ENCODE measurements at regions not wholly inside any gene's neighbourhood (a gene's known extent, or its start where the extent isn't known, plus 50 kb on each side); places are given as distances from the start of the nearest gene placed in this dataset.

GRCh38 chr16:48812856-48813255 is 202.9 kb upstream of the N4BP1 start:
- Histone ChIP-seq H3K9me3 (ENCODE audit: control insufficient read depth in 4 of 4, low read length in 3 of 4) (no peaks in the 10 kb centered on the region), H3K4me3 (ENCODE audit: low read depth in 1 of 3, low read length in 3 of 3) (no peak overlapping the region), H3K27ac (ENCODE audit: low read depth in 1 of 2, low read length in 2 of 2) (no peak overlapping the region), H3K27me3 (ENCODE audit: control insufficient read depth in 4 of 4, insufficient read depth in 4 of 4, low read length in 3 of 4) (peaks cover 0 to 10% (median 1%) of the 10 kb centered on the region in 4 donors), H3K36me3 (ENCODE audit: control insufficient read depth in 4 of 4, insufficient read depth in 3 of 4, low read depth in 1 of 4, low read length in 3 of 4) (no peaks in the 10 kb centered on the region), H3K4me1 (ENCODE audit: control insufficient read depth in 4 of 4, insufficient read depth in 4 of 4, low read length in 3 of 4) (peaks cover 0 to 5% (median 2%) of the 10 kb centered on the region in 4 donors), H3K9ac (ENCODE audit: low read depth in 1 of 2, low read length in 2 of 2) (no peak overlapping the region)
- DNase-seq (ENCODE audit: low spot score): no peak
- TF ChIP-seq RXRA (IDR thresholded peaks at IDR 0.05) (no peak), GABPA (IDR thresholded peaks at IDR 0.05 in 1 of 2, conservative IDR thresholded peaks at IDR 0.05 in 1 of 2) (no peak), YY1 (IDR thresholded peaks at IDR 0.05) (no peak), TAF1 (conservative IDR thresholded peaks at IDR 0.05) (no peak), CTCF (IDR thresholded peaks at IDR 0.05; ENCODE audit: low read depth, low read length, missing input control) (no peak), SP1 (IDR thresholded peaks at IDR 0.05) (no peak), FOXA1 (IDR thresholded peaks at IDR 0.05) (no peak), REST (IDR thresholded peaks at IDR 0.05) (no peak)
- TF ChIP-seq, protein P1, sequence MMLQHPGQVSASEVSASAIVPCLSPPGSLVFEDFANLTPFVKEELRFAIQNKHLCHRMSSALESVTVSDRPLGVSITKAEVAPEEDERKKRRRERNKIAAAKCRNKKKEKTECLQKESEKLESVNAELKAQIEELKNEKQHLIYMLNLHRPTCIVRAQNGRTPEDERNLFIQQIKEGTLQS (IDR thresholded peaks at IDR 0.05): no peak
- WGBS: 88% methylated on average over 4 of the region's 4 CpGs

DNA sequence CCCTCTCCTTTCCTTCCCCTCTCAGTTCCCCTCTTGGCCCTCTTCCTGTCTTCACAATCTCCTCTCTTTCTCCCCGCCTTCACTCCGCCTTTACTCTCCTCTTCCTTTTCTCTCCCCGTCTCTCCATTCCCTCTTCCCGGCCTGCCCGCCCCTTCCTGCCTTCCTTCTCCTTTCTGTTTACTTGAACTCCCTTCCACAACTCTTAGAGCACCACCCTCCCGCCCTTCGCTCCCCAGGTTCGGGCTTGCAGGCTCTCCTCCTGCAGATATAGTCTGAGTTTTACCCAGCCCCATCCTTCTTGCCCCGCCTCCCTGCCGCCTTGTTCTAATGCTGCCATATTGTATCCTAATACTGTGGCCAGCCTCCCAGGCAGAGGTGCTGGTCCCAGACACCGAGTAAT is 201.5 kb upstream of the N4BP1 start:
- Histone ChIP-seq H3K27me3 (ENCODE audit: control insufficient read depth in 4 of 4, insufficient read depth in 4 of 4, low read length in 3 of 4) (peaks cover 0 to 10% (median 1%) of the 10 kb centered on the region in 4 donors), H3K4me3 (ENCODE audit: low read depth in 1 of 3, low read length in 3 of 3) (no peak overlapping the region)
- WGBS: 42% methylated on average over 11 of the region's 11 CpGs

More for the DNA sequence above, 201.5 kb upstream of the N4BP1 start:
- H3K36me3 ChIP-seq (ENCODE audit: control insufficient read depth in 4 of 4, insufficient read depth in 3 of 4, low read depth in 1 of 4, low read length in 3 of 4): no peaks in the 10 kb centered on the region
- no peak for DNase-seq (ENCODE audit: low spot score)
- H3K4me1 ChIP-seq (ENCODE audit: control insufficient read depth in 4 of 4, insufficient read depth in 4 of 4, low read length in 3 of 4): peaks cover 0 to 5% (median 2%) of the 10 kb centered on the region in 4 donors
- no peak for TF ChIP-seq REST (IDR thresholded peaks at IDR 0.05)
- no peak for TF ChIP-seq GABPA (IDR thresholded peaks at IDR 0.05 in 1 of 2, conservative IDR thresholded peaks at IDR 0.05 in 1 of 2)
- TF ChIP-seq NR2F2 (IDR thresholded peaks at IDR 0.05): no peak
- no peak for TF ChIP-seq RXRA (IDR thresholded peaks at IDR 0.05)
- TF ChIP-seq JUND (IDR thresholded peaks at IDR 0.05): no peak
- no peak for TF ChIP-seq FOXA1 (IDR thresholded peaks at IDR 0.05)
- TF ChIP-seq FOXA2 (IDR thresholded peaks at IDR 0.05): no peak
- no peak for TF ChIP-seq HNF4G (IDR thresholded peaks at IDR 0.05)
- no peak for TF ChIP-seq TAF1 (conservative IDR thresholded peaks at IDR 0.05)
- no peak for TF ChIP-seq EGR1 (IDR thresholded peaks at IDR 0.05; ENCODE audit: low read depth in 2 of 2)
- no peak overlapping the region for H3K9ac ChIP-seq (ENCODE audit: low read depth in 1 of 2, low read length in 2 of 2)
- H3K9me3 ChIP-seq (ENCODE audit: control insufficient read depth in 4 of 4, low read length in 3 of 4): no peaks in the 10 kb centered on the region
- no peak overlapping the region for H3K27ac ChIP-seq (ENCODE audit: low read depth in 1 of 2, low read length in 2 of 2)
